HG03097 (cell line): ENCODE measurements at regions not wholly inside any gene's neighbourhood (a gene's known extent, or its start where the extent isn't known, plus 50 kb on each side); places are given as distances from the start of the nearest gene placed in this dataset.

Source experiments
- ATAC-seq: cut with Tn5 transposase; IDR thresholded peaks from one replicate; pipeline ENCODE4 v1.9.1; 2021; ENCODE audit not compliant: unreplicated experiment, low FRiP score

- ATAC-seq: no peak
Measured at GRCh38 chr15:96414875-96415274, 84.4 kb downstream of the NR2F2 start.

DNA sequence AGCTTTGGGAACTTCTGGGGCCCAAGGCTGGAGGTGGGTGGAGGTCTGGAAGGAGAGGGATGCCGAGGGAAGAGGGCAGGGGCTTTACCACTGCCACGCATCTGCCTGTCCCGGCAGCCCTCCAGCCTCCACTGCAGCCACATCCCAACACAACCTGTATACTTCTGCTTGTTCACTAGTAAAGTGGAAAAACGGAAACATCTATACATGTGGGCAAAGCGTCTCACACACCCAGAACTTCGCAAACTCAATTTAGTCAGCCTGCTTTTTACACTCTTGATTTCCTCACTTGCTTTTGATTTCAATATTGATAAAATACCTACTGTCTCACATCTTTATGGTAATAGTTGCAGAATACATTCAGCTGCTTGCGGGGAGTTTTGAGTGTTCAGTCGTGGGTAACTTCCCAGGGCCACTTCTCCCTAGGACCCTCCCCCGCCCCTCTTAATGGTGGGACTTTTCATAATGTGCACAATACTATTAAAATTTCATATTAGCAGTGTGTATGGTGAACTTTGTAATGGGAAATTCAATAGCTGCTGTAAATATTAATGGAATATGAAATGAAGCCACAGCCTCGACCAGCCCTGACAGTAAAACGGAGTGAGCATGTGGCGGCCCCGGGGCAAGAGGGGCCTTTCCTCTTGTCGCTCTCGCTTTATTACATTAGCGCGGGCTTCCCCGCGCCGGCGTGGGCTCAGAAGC lies 85.2 kb downstream of the NR2F2 start:
- no peak for ATAC-seq

DNA sequence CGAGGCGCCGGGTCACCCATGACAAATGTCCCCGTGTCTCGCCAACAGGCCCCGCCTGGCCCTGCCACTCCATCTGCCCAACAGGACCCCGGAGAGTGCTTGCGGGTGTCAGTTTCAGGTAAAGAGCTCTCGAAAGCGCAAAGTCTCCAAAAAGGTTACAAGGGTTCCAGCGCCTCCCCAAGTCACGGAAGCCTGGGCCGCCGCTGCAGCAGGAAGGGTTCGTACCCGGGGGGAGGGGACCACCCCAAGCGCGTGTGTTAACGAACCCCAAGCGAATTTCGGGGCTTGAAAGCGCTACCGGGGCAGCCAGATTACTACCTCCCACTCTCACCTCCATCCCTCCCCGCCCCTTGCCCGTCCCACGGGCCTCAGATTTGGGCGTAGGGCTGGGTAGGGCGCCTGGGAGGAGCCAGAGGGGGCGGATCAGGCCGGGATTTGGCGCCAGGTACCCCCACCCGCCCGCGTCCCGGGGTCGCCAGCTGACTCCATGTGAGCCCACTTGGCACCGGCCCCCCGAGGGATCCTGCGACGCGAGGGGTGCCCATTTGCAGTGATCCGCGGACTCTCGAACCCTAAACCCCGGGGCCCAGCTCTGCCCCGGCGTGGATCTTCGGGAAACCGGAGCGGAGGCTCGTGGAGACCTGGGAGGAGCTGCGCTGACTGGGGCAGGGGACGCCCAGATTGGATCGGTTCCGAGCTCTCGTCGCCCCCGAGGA lies 85.9 kb downstream of the NR2F2 start:
- ATAC-seq: no peak

DNA sequence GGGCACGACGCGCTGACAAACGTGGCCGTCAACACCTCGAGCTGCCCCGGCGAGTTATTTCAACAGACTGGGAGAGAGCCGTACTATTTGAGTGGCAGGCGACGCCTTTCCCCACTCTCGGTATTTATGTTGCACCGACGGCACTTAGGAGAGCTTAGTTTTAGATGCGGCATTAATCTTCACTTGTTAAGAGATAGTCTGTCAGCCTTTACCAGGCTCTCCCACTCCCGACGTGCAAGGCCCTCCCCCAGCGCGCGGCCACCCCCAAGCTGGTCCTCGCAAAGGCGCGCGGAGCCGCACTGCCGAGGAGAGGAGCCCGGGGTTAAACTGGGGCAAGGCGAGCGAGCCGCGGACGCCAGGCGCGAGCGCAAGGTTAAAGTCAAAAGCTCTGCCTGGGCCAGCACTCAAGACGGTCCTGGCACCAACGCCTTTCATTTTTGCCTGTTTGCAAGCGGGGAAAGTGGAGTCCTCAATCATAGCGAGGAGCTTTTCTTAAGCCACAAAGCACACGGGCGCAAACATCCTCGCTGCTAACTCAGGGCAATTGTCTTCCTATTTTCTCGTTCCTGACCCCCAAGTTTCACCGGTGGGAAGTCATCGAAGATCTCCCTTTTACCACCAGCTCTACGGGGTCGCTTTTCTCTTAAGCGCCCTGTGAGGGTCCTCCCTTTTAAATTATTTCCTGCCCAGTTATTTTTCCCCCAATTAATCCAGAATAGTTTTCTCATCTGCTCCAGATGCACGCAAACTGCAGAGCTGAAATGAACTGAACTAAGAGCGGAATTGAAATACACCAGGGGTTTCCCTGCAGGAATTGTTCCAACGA lies 86.6 kb downstream of the NR2F2 start:
- no peak for ATAC-seq

GRCh38 chr15:96417760-96418130 lies 87.2 kb downstream of the NR2F2 start:
- no peak for ATAC-seq

GRCh38 chr15:96418146-96418545 lies 87.6 kb downstream of the NR2F2 start:
- ATAC-seq: no peak

DNA sequence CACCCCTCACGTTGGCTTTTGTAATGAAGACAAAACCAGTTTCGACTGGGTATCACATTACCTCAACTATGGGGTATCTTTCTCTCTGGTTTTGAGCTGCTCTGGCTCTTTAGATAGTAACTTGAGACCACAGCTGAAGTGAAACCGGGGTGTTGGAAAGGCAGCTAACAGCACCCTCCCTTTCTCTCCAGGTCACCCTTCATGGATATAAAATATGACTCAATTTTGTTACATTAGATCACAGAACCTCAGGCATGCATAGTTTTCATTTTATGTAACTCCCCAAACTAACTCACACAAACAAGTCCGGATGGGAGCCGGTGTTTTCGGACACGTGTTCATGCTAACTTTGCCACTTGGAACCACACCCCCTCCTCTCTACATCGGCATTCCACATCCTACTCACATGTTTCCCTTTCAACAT lies 90.7 kb downstream of the NR2F2 start:
- ATAC-seq: no peak

DNA sequence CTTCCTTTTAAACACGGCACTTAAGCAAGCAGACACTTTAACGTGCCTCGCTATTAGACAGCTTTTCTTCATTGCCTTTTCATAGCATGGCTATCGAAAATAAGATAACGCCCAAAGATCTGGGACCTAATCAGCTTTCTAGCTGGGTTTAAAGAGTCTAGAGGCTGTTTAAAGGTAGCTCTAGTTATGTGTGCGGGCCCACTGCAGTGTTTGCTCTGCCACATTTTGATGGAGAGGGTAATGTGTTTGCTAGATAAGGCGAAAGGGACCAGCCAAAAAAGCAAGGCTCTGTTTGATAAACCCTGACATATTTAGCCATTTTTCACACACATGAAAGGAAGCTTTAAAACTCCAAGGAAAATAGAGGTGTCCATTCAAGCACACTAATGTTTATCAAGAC lies 91.6 kb downstream of the NR2F2 start:
- ATAC-seq: no peak

GRCh38 chr15:96424674-96425073 lies 94.2 kb downstream of the NR2F2 start:
- no peak for ATAC-seq

DNA sequence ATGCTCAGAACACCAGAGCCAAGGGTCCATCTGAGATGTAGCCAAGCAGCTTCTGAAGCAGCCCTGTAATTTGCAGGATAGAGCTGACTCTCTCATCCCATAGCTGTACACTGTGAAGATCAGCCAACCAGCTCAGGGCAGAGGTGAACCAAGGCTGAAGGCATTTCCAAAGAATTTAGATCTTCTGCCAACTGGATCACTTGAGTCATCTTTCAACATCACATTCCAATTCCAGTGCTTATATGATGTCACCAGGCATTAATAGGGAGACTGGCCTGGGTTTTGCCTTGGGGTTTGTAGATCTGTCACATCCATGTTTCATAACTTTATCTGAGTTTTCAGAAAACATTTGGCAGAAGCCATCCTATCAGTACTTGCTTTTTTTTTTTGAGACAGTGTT lies 98.2 kb downstream of the NR2F2 start:
- ATAC-seq: no peak

- no peak for ATAC-seq
Measured at GRCh38 chr15:96431786-96432185, 101.3 kb downstream of the NR2F2 start.

DNA sequence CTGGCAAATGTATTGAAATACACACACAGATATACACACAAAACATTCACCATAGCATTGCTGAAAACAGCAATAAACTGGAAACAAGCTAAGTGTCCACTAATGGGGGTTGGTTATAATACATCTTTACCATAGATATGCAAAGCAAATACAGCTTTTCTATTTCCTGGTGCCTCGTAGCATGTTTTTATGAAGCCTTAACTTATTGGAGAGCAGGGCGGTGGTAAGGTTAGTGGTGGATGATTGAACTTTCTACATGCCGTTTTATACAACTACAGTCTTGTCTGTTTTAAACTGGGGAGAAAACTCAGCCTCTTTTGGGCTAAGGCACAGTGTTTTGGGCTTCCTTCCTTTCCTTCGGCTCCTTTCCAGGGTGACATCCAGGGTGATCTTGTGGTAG lies 104.5 kb downstream of the NR2F2 start:
- no peak for ATAC-seq

GRCh38 chr15:96435841-96436240 lies 105.3 kb downstream of the NR2F2 start:
- no peak for ATAC-seq

- no peak for ATAC-seq
Measured at GRCh38 chr15:96440978-96441377, 110.5 kb downstream of the NR2F2 start.

- ATAC-seq: no peak
Measured at GRCh38 chr15:96442076-96442475, 111.6 kb downstream of the NR2F2 start.

- no peak for ATAC-seq
Measured at GRCh38 chr15:96444865-96445264, 114.4 kb downstream of the NR2F2 start.

DNA sequence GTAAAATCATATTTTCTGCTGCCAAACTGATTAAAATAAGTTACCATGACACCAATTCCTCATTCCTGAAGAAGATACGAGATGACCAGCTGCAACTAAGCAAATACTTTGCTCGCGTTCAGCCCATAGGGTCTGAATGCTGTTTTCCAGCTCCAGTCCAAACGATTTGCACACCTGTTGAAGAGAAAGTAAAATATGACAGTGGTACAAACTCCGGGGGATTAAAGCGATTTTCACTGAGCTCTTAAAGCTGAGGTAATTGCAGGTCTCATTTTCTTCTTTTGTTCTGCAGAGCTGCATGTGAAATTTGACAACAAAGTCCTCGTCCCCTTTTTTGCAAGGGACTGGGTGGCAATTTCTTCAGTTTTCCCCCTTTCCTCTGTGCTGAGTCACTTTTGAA lies 118.4 kb downstream of the NR2F2 start:
- no peak for ATAC-seq

- ATAC-seq: no peak
Measured at GRCh38 chr15:96457841-96458240, 127.3 kb downstream of the NR2F2 start.

- no peak for ATAC-seq
Measured at GRCh38 chr15:96460106-96460505, 129.6 kb downstream of the NR2F2 start.

DNA sequence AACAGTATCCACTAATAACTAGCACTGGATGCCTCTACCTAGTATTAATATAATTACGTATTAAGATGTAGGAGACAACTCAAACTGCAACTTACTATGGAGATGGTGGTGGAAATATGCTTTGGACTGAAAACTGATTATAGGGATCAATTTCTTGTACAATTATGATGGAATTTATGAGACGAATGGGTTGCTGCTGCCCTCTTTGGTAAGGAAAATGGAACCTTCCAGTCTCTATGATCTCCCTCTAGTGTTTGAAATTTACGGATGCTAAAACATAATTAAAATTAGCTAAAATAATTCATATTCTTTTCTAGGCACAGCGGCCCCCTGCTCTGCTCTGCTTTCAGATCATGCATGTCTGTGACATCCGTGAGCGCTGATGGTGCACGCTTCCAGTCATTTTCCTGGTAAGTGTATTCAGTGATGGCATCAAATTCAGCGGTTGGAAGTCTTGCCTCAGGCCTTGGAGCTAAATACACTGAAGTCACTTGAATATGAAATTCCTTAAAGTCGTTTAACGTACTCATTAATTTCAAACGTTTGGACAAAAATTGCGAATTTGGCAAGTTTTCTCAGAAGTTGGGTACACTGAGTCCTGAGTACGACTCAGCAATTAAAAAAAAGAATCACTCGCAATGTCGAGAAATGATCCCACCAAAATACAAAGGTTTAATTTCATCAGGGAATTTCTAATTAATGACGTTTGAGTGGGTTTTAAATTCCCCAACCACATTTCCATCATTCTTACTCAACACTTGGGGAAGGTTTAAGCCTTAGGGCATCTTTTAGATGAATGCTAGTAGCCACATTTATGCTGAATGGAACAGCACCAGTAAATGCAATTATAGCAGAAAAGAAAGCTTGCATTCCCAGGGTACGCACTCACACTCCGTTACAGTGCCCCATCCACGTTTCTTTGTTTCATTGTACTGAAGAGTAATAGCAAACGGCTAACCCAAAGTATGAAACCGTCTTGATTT lies 132.6 kb downstream of the NR2F2 start:
- no peak for ATAC-seq
